LNCaP clone FGC (cell line): ENCODE measurements at regions not wholly inside any gene's neighbourhood (a gene's known extent, or its start where the extent isn't known, plus 50 kb on each side); places are given as distances from the start of the nearest gene placed in this dataset.

ENCODE experiments used
- DNase-seq: peaks from one replicate; pipeline ENCODE4 v3.0.0-alpha.2; 2011; ENCODE audit warnings: low read depth
- H3K4me3 ChIP-seq: 2 replicates; pipeline ENCODE4 v1.5.1; 2011; ENCODE audit warnings: mild to moderate bottlenecking, low read depth, low read length, control low read depth
- TF ChIP-seq, protein P1 (sequence below): IDR thresholded peaks from 2 replicates; pipeline ENCODE4 v1.5.1; 2012; ENCODE audit warnings: mild to moderate bottlenecking; ENCODE audit not compliant: control insufficient read depth, insufficient read depth; ENCODE audit errors: extremely low read depth

DNA sequence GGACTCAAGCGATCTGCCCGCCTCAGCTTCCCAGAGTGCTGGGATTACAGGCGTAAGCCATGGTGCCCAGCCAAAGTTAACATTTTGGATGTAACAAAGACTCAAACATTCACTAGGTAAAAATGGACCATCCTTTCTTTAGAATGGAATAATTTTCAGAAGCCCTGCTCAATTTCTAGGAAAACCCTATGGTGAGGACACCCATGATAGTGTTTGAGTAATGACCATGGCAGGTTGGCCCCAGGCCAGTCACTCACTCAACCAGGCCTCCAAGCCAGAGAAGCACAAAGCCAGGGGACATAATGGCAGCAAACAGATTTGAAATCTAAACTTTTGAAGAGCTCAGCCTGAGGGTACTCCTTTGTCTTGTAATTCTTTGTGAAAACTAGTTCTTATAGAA lies 59.9 kb upstream of the GPR6 start:
- no peak overlapping the region for H3K4me3 ChIP-seq
- no peak for DNase-seq
- TF ChIP-seq, protein P1, sequence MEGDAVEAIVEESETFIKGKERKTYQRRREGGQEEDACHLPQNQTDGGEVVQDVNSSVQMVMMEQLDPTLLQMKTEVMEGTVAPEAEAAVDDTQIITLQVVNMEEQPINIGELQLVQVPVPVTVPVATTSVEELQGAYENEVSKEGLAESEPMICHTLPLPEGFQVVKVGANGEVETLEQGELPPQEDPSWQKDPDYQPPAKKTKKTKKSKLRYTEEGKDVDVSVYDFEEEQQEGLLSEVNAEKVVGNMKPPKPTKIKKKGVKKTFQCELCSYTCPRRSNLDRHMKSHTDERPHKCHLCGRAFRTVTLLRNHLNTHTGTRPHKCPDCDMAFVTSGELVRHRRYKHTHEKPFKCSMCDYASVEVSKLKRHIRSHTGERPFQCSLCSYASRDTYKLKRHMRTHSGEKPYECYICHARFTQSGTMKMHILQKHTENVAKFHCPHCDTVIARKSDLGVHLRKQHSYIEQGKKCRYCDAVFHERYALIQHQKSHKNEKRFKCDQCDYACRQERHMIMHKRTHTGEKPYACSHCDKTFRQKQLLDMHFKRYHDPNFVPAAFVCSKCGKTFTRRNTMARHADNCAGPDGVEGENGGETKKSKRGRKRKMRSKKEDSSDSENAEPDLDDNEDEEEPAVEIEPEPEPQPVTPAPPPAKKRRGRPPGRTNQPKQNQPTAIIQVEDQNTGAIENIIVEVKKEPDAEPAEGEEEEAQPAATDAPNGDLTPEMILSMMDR, result no peak

DNA sequence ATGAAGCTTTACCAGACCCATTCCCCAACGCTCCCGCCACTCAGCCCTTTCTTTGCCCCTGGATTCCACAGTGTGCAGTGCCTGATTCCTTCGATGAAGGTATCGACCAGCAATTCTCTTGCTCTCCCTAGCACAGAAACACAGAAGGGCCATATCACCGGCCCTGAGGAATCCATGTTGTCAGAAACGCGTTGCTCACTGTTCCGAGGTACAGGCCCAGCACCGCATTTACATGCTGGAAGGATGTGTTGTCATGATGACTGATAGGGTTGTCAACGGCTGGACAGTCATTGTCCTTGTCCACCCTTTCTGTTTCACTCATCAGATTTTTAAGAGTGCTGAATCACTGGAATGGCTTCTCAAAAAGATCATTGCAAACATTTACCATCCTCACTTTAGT lies 57.2 kb upstream of the GPR6 start:
- TF ChIP-seq, protein P1, result no peak
- no peak for DNase-seq
- H3K4me3 ChIP-seq, result no peak overlapping the region

DNA sequence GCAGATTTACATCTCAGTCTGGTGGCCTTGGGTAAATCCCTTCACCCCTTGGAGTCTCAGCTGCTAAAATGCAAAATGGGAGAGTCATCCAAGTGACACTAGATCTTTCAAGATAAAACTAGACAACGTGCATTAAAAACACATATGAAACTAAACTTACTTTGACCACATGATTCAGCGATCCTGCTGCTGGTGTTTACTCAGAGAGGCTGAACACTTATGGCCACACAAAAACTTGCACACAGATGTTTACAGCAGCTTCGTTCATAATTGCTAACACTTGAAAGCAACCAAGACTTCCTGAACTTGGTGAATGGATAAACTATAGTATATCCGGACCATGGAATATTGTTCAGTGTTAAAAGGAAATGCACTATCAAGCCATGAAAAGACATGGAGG lies 55.3 kb upstream of the GPR6 start:
- TF ChIP-seq, protein P1, result no peak
- DNase-seq, result no peak
- no peak overlapping the region for H3K4me3 ChIP-seq

DNA sequence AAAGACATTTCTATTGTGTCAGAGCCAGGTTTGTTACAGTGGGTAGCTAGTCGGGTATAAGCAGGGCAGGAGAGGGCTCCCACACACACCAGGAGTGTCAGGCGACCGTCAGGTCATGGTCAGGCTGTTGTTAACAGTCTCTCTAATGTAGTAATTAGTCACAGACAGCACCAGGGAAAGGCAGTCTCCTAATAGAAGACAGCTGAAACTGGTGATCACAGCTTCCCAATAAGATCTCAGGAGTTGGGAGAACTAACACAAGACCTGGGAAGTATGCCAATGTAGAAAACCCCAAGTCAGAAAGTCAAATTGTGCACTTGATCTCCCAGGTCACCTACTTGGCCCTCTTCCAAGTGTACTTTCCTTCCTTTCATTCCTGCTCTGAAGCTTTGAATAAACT lies 53.0 kb upstream of the GPR6 start:
- no peak overlapping the region for H3K4me3 ChIP-seq
- TF ChIP-seq, protein P1, result no peak

DNA sequence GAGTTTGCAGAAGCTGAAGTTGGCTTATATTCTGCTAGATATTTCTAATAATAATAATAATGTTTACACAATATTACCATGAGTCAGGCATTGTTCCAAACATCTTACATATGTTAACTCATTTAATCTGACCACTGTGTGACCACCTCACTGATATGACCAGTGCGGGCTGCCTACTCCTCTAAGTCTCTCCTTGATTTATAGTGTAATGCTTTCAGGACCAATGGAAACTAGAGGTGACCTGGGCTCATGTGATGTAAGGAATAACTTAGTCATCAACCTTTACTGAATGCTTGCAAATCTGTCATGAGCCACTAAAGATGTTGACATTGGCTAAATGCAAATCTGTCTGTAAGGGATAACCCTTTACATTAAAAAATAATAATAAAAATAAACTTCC lies 51.1 kb upstream of the GPR6 start:
- DNase-seq, result no peak
- no peak overlapping the region for H3K4me3 ChIP-seq
- TF ChIP-seq, protein P1, result no peak

More for the DNA sequence above, 53.0 kb upstream of the GPR6 start:
- DNase-seq, result no peak
